ENCODE measurements at regions not wholly inside any gene's neighbourhood (a gene's known extent, or its start where the extent isn't known, plus 50 kb on each side); places are given as distances from the start of the nearest gene placed in this dataset.

- no peak for TF ChIP-seq CTCF (conservative IDR thresholded peaks at IDR 0.05; ENCODE audit: low read depth, low read length)
- no peak for TF ChIP-seq EZH2 (IDR thresholded peaks at IDR 0.05; ENCODE audit: low read length, unreplicated experiment)
- no peak for TF ChIP-seq EZH2phosphoT487 (IDR thresholded peaks at IDR 0.05; ENCODE audit: borderline replicate concordance, low read length)
Observed at GRCh38 chr3:66706890-66707289, 206.1 kb upstream of the LRIG1 start.
